Posterior vena cava (tissue), 2 donors: ENCODE measurements at regions not wholly inside any gene's neighbourhood (a gene's known extent, or its start where the extent isn't known, plus 50 kb on each side); places are given as distances from the start of the nearest gene placed in this dataset.

Experiments used
- DNase-seq: peaks from one replicate; pipeline ENCODE4 v3.0.0-alpha.2; 2020; ENCODE audit warnings: low spot score
- intact Hi-C, 2 donors: fragments of 100-400 bp; cut with DNase I; formaldehyde crosslinking; loops; one replicate each; pipeline versions ENCODE4 v1.14.1 to v1.14.2; 2022 to 2023
- donor health status: DM: yes; HTN: yes; CAD: no.
- donor health status: DM: yes; HTN: yes; CAD: no.

GRCh38 chr18:8960740-8961657 is 141.5 kb upstream of the NDUFV2 start:
- DNase-seq, result no peak
- intact Hi-C loops, result no loop called here

- intact Hi-C loops, result no loop called here
- DNase-seq, result no peak
Observed at GRCh38 chr18:8962192-8962779, 140.2 kb upstream of the NDUFV2 start.

- DNase-seq, result no peak
- intact Hi-C loops, result no loop called here
Observed at GRCh38 chr18:8962855-8963635, 139.5 kb upstream of the NDUFV2 start.

- intact Hi-C loops, result no loop called here
- DNase-seq, result no peak
Observed at GRCh38 chr18:8963876-8964275, 138.6 kb upstream of the NDUFV2 start.

GRCh38 chr18:8965398-8965797 is 137.1 kb upstream of the NDUFV2 start:
- no peak for DNase-seq
- intact Hi-C loops, result no loop called here

- no peak for DNase-seq
- intact Hi-C loops, result no loop called here
Observed at GRCh38 chr18:8966821-8967220, 135.7 kb upstream of the NDUFV2 start.

GRCh38 chr18:8967573-8967972 is 134.9 kb upstream of the NDUFV2 start:
- no peak for DNase-seq
- intact Hi-C loops, result no loop called here

- intact Hi-C loops, result no loop called here
- DNase-seq, result no peak
Observed at GRCh38 chr18:8969639-8970390, 132.7 kb upstream of the NDUFV2 start.

- no peak for DNase-seq
- intact Hi-C loops, result no loop called here
Observed at GRCh38 chr18:8970843-8971242, 131.7 kb upstream of the NDUFV2 start.

GRCh38 chr18:8972116-8972515 is 130.4 kb upstream of the NDUFV2 start:
- intact Hi-C loops, result no loop called here
- DNase-seq, result no peak

- DNase-seq, result no peak
- intact Hi-C loops, result no loop called here
Observed at GRCh38 chr18:8974279-8974678, 128.2 kb upstream of the NDUFV2 start.

- intact Hi-C loops, result no loop called here
- DNase-seq, result no peak
Observed at GRCh38 chr18:8974696-8975095, 127.8 kb upstream of the NDUFV2 start.

GRCh38 chr18:8975624-8976023 is 126.9 kb upstream of the NDUFV2 start:
- no peak for DNase-seq
- intact Hi-C loops, result no loop called here

- DNase-seq, result no peak
- intact Hi-C loops, result no loop called here
Observed at GRCh38 chr18:8976606-8977005, 125.9 kb upstream of the NDUFV2 start.

- no peak for DNase-seq
- intact Hi-C loops, result no loop called here
Observed at GRCh38 chr18:8977166-8977565, 125.3 kb upstream of the NDUFV2 start.

- no peak for DNase-seq
- intact Hi-C loops, result no loop called here
Observed at GRCh38 chr18:8977701-8978100, 124.8 kb upstream of the NDUFV2 start.

- intact Hi-C loops, result no loop called here
- no peak for DNase-seq
Observed at GRCh38 chr18:8978394-8978793, 124.1 kb upstream of the NDUFV2 start.

- no peak for DNase-seq
- intact Hi-C loops, result no loop called here
Observed at GRCh38 chr18:8979258-8979988, 123.1 kb upstream of the NDUFV2 start.

GRCh38 chr18:8980496-8980895 is 122.0 kb upstream of the NDUFV2 start:
- DNase-seq, result no peak
- intact Hi-C loops, result loop anchor here (10.0 kb wide), 3 partner anchors 56 to 276 kb away; partner anchors contain the start of gene MTCL1 (in 1 of the 2)
